ENCODE measurements at regions not wholly inside any gene's neighbourhood (a gene's known extent, or its start where the extent isn't known, plus 50 kb on each side); places are given as distances from the start of the nearest gene placed in this dataset.

DNA sequence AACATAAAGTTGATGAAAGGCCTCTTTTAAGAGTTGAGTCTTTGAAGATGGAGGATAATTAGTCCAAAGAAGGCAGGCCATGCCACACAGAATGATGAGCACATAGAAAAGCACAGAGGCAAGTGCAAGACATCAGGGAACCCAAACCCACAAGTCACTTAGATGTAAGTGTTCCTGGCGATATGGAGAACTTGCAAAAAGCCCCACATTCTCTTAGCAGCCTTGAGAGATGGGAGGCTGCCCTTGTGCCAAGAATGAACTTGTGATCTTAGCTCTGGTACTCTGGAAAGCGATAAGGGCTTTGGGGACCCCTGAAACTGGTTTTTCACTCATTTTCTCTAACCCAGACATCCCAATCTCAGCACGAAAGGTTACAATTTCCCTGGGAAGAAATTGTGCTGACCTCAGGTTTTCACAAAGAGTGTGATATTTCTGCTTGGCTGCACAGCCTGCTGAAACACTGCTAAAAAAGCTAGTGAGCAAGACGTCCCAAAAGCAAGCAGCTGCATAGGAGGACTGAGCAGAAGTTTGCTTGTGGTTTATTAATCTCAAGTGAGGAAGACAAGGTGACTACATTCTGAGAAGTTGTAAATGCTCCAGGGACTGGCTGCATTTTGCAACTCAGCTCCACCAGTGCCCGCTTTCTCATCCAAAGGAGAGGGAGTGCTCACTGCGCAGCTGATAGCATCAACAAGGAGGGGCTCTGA is 496.9 kb upstream of the CAMK1G start:
- Histone ChIP-seq H3K27ac (no peak overlapping the region), H3K4me3 (no peak overlapping the region)
- TF ChIP-seq, protein P1, sequence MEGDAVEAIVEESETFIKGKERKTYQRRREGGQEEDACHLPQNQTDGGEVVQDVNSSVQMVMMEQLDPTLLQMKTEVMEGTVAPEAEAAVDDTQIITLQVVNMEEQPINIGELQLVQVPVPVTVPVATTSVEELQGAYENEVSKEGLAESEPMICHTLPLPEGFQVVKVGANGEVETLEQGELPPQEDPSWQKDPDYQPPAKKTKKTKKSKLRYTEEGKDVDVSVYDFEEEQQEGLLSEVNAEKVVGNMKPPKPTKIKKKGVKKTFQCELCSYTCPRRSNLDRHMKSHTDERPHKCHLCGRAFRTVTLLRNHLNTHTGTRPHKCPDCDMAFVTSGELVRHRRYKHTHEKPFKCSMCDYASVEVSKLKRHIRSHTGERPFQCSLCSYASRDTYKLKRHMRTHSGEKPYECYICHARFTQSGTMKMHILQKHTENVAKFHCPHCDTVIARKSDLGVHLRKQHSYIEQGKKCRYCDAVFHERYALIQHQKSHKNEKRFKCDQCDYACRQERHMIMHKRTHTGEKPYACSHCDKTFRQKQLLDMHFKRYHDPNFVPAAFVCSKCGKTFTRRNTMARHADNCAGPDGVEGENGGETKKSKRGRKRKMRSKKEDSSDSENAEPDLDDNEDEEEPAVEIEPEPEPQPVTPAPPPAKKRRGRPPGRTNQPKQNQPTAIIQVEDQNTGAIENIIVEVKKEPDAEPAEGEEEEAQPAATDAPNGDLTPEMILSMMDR (IDR thresholded peaks at IDR 0.05) = no peak
- DNase-seq (ENCODE audit: low spot score) = no peak

DNA sequence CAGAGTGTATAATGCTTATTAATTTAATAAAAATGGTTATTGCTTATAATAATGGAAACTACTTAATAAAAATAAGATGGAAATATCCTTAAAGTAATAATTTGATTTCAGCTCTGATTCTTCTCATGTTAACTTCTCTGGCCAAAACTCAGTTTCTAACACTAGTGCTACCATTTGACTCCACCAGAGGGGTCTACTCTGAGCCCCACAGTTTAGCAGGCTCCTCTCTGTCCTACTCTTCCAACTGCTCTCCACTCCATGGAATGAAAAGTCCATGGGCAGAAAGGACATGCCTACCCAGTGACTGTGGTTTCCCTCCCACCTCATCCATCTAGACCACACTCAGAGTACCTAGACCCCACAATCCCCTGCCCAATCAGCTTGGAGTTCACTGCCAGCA is 489.1 kb upstream of the CAMK1G start:
- no peak overlapping the region for H3K4me3 ChIP-seq
- DNase-seq (ENCODE audit: low spot score) = no peak
- TF ChIP-seq, protein P1 (IDR thresholded peaks at IDR 0.05) = no peak
- no peak overlapping the region for H3K27ac ChIP-seq

GRCh38 chr1:209095627-209096595 is 487.6 kb upstream of the CAMK1G start:
- DNase-seq (ENCODE audit: low spot score) = no peak
- TF ChIP-seq, protein P1 (IDR thresholded peaks at IDR 0.05) = no peak
- no peak overlapping the region for H3K4me3 ChIP-seq
- no peak overlapping the region for H3K27ac ChIP-seq

DNA sequence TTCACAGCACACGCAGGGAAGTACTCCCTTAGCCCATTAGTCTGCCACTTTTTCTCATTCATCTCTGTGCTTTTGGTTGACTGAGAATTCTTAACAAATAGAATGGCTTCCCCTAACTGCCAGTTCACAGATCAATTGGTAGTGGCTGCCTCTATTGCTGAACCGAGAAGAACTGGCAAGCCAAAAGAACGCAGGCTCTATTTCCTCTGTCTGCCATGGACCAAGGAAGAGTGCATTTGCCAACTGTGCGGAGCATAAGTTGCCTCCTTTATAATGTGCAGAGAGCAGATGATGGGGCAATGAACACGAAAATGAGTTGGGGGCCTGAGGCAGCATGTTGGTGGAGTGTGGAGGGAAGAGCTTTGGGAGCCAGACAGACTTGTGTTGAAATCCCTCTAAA is 483.1 kb upstream of the CAMK1G start:
- DNase-seq (ENCODE audit: low spot score) = no peak
- TF ChIP-seq, protein P1 (IDR thresholded peaks at IDR 0.05) = no peak
- no peak overlapping the region for H3K4me3 ChIP-seq

GRCh38 chr1:209101106-209101505 is 482.4 kb upstream of the CAMK1G start:
- Histone ChIP-seq H3K4me3 (no peak overlapping the region), H3K27ac (no peak overlapping the region)
- DNase-seq (ENCODE audit: low spot score) = no peak
- TF ChIP-seq, protein P1 (IDR thresholded peaks at IDR 0.05) = no peak

More for the DNA sequence above, 483.1 kb upstream of the CAMK1G start:
- H3K27ac ChIP-seq = no peak overlapping the region

GRCh38 chr1:209102120-209102519 is 481.4 kb upstream of the CAMK1G start:
- H3K27ac ChIP-seq = no peak overlapping the region
- no peak for DNase-seq (ENCODE audit: low spot score)
- H3K4me3 ChIP-seq = no peak overlapping the region
- TF ChIP-seq, protein P1 (IDR thresholded peaks at IDR 0.05) = no peak
